ENCODE measurements at regions not wholly inside any gene's neighbourhood (a gene's known extent, or its start where the extent isn't known, plus 50 kb on each side); places are given as distances from the start of the nearest gene placed in this dataset.

GRCh38 chr17:53058031-53058430 is 764.7 kb upstream of the KIF2B start:
- DNase-seq (ENCODE audit: low spot score) (no peak), ATAC-seq (ENCODE audit: low FRiP score) (no peak)
- no peak for TF ChIP-seq CTCF (IDR thresholded peaks at IDR 0.05)

- no peak for ATAC-seq (ENCODE audit: low FRiP score)
- DNase-seq (ENCODE audit: low spot score) = no peak
- no peak for TF ChIP-seq CTCF (IDR thresholded peaks at IDR 0.05)
Measured at GRCh38 chr17:53046781-53047180, 775.9 kb upstream of the KIF2B start.

GRCh38 chr17:53039981-53040380 is 782.7 kb upstream of the KIF2B start:
- ATAC-seq (ENCODE audit: low FRiP score) = no peak
- TF ChIP-seq CTCF (IDR thresholded peaks at IDR 0.05) = no peak
- DNase-seq (ENCODE audit: low spot score) = no peak

- ATAC-seq (ENCODE audit: low FRiP score) = no peak
- TF ChIP-seq CTCF (IDR thresholded peaks at IDR 0.05) = no peak
Measured at GRCh38 chr17:53033297-53033696, 789.4 kb upstream of the KIF2B start.

GRCh38 chr17:53032861-53033271 is 789.9 kb upstream of the KIF2B start:
- ATAC-seq (ENCODE audit: low FRiP score) (no peak), DNase-seq (ENCODE audit: low spot score) (no peak)

More at GRCh38 chr17:53033297-53033696, 789.4 kb upstream of the KIF2B start:
- DNase-seq (ENCODE audit: low spot score) = no peak

GRCh38 chr17:53017227-53017626 is 805.5 kb upstream of the KIF2B start:
- TF ChIP-seq CTCF (IDR thresholded peaks at IDR 0.05) = no peak
- no peak for ATAC-seq (ENCODE audit: low FRiP score)
- no peak for DNase-seq (ENCODE audit: low spot score)

More at GRCh38 chr17:53032861-53033271, 789.9 kb upstream of the KIF2B start:
- TF ChIP-seq CTCF (IDR thresholded peaks at IDR 0.05) = no peak

- DNase-seq (ENCODE audit: low spot score) (no peak), ATAC-seq (ENCODE audit: low FRiP score) (no peak)
- TF ChIP-seq CTCF (IDR thresholded peaks at IDR 0.05) = no peak
Measured at GRCh38 chr17:53016085-53016484, 806.6 kb upstream of the KIF2B start.
